ENCODE measurements at regions not wholly inside any gene's neighbourhood (a gene's known extent, or its start where the extent isn't known, plus 50 kb on each side); places are given as distances from the start of the nearest gene placed in this dataset.

DNA sequence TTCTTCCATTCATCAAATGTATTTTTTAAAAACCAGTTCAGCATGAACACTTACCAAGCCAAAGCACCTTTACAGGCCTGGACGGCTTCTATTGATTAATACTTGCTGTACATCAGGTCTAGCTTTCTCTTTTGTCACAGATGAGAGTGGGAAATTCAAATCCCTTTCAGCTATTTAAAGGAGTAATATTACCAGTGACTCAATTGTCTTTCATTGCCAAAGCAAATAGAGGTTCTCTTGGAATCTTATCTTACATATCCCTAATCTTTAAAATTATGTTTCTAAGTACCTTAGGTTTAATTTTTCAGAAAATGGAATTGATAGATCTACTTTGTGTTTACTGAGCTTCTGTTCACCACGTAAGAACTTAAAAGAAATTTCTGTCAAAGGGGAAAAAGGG lies 922.9 kb downstream of the NSUN3 start:
- no peak for FAIRE-seq
- TF ChIP-seq, protein P1, sequence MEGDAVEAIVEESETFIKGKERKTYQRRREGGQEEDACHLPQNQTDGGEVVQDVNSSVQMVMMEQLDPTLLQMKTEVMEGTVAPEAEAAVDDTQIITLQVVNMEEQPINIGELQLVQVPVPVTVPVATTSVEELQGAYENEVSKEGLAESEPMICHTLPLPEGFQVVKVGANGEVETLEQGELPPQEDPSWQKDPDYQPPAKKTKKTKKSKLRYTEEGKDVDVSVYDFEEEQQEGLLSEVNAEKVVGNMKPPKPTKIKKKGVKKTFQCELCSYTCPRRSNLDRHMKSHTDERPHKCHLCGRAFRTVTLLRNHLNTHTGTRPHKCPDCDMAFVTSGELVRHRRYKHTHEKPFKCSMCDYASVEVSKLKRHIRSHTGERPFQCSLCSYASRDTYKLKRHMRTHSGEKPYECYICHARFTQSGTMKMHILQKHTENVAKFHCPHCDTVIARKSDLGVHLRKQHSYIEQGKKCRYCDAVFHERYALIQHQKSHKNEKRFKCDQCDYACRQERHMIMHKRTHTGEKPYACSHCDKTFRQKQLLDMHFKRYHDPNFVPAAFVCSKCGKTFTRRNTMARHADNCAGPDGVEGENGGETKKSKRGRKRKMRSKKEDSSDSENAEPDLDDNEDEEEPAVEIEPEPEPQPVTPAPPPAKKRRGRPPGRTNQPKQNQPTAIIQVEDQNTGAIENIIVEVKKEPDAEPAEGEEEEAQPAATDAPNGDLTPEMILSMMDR (IDR thresholded peaks at IDR 0.05; ENCODE audit: insufficient read depth, missing control alignments), result no peak
- no peak for DNase-seq (ENCODE audit: insufficient read length, low spot score)

DNA sequence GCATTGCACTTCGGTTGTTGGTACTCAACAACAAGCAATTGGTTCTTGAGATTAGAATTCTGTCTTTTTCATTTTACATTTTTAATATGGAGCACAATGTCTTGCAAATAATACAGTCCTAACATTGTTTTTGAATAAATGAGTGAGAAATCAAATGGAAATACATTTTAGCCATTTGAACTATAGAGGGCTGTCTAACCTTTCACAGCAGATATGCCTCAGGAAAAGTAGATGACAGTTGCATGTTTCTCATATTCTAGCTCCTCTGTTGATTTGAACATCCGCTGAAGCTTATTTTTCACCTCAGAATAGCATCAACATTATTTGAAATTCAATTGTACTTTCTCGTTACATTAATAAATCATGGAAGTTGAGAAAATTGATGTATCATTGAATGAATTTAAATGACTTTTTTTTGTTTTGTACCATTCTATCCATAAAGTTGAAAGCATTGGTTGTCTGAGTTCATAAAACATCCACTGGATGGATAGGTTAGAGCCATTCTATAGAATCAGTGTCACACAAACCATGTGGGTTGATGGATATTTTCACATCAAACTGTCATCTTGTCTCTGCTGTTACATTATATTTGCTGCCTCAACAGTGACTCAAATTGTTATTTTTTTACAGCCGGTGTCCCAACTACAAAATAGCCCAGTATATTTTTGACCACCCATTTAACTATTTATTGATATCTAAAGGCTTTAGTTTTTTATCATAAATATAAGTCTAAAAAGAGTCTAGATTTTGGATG lies 928.3 kb downstream of the NSUN3 start:
- DNase-seq (ENCODE audit: insufficient read length, low spot score), result no peak
- FAIRE-seq, result no peak

DNA sequence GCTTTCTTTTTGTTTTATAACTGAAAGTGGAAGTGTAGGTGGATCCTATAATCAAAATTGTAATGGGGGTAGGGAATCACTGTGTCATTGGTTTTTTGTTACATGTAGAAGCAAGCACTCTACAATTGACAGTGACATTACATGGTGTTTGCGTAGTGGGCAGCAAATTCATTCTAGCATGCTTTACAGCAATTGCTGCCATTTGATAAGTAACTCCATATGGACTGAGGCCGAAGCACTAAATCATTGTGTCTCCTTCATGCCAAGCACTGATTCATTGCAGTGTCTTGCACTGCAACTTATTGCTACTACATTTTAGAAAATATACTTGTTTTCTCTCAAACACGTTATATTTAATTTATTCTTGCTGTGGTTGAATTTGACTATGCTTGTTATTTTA lies 933.9 kb downstream of the NSUN3 start:
- DNase-seq (ENCODE audit: insufficient read length, low spot score) (no peak), FAIRE-seq (no peak)
- TF ChIP-seq, protein P1 (IDR thresholded peaks at IDR 0.05; ENCODE audit: insufficient read depth, missing control alignments), result no peak

More for the DNA sequence above, 928.3 kb downstream of the NSUN3 start:
- TF ChIP-seq, protein P1 (IDR thresholded peaks at IDR 0.05; ENCODE audit: insufficient read depth, missing control alignments), result peak; percentile 43

DNA sequence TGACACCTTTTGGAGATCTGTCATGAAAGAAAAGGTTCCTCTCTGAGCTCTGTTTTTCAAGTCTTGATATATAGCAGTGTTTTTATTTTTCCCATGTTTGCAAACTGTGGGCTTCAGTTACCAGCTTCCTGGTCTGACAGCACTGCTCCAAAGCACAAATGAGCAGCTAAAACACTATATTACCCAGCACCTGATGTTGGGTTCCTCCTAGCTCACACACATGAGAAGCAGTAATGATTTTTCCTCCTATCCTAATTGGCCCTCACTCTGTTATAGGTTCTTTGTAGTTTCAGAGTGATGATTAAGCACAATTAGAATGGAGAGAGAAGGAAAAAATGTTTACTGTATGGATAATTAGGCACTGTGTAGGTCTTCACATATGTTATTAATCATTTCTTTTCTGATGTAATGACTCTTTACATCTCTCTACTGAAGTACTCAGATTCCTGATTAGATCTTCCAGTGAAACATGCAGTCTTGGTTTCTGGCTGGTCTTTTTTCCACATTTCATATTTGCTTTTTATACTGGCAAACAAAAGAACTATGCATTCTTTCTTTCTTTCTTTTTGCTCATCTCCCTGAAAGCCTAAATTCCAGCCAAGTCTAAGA lies 939.7 kb downstream of the NSUN3 start:
- TF ChIP-seq, protein P1 (IDR thresholded peaks at IDR 0.05; ENCODE audit: insufficient read depth, missing control alignments), result no peak
- DNase-seq (ENCODE audit: insufficient read length, low spot score), result no peak
- no peak for FAIRE-seq

DNA sequence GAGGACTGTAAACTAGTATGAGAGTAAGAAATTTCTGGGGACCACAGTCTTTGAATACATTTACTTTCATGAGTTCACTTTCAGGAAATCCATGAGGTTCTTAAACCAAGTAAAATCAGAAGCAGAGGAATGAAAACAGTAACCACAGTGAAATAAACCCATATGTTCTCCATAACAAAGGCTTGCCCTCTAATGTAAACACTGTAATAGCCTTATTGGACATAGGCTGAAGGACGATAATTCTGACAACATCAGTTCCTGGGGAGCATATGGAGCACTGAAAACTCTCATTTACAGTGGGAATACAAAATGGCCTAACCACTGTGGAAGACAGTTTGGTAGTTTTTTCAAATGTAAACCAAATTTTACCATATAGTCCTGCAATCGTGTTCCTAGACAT lies 965.8 kb downstream of the NSUN3 start:
- TF ChIP-seq, protein P1 (IDR thresholded peaks at IDR 0.05; ENCODE audit: insufficient read depth, missing control alignments), result no peak
- DNase-seq (ENCODE audit: insufficient read length, low spot score), result no peak
- FAIRE-seq, result no peak

DNA sequence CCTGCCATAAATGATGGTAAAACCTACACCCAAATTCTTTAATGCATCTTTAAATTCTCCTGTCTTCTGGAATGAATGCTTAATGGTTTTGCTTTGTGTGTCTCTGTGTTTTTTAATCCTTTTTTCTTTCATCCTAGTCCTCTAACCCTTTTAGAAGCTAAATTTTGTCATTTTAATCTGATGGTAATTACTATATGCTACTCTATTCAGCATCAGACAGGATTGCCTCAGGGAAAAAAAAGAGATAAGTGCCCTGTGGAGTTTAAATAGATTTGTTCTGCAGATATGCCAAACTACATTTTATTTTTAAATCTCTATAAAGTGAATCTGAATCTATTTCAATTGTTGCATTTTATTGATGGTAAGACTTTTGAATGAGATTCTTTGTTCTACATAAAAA lies 966.8 kb downstream of the NSUN3 start:
- FAIRE-seq (no peak), DNase-seq (ENCODE audit: insufficient read length, low spot score) (no peak)
- TF ChIP-seq, protein P1 (IDR thresholded peaks at IDR 0.05; ENCODE audit: insufficient read depth, missing control alignments), result no peak

DNA sequence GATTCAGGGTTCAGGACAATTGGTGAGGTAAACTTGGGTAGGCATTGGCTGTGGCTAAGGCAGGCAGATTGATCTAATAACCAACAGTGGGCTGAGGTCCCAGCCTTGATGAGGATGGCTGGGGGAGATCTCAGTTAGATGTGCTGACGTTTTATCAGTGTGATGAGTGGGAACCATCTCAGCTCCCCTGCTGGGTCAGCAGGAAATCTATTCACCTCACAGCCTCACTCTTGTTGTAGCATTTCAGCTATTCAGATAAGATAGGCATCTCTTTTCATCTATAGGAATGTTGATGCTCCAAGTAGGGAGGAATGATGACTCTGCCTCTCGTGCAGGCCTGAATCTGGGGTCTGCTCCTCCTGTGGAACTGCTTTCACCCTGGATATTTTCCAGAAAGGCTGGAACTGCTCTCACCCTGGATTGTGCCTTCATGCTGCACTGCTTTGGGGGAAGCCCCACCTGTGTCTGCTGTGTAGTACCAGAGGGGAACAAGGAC lies 973.7 kb downstream of the NSUN3 start:
- TF ChIP-seq, protein P1 (IDR thresholded peaks at IDR 0.05; ENCODE audit: insufficient read depth, missing control alignments), result no peak
- no peak for FAIRE-seq
- DNase-seq (ENCODE audit: insufficient read length, low spot score), result no peak
